Activated CD4-positive, alpha-beta T cell treated with anti-CD3 and anti-CD28 coated beads, Interleukin-2, Interleukin-6, amounts not matched to agents 100 ng/mL and 50 ng/mL, durations not matched to agents 16 hours and 8 hours (primary cell): ENCODE measurements at regions not wholly inside any gene's neighbourhood (a gene's known extent, or its start where the extent isn't known, plus 50 kb on each side); places are given as distances from the start of the nearest gene placed in this dataset.

Source experiments
- DNase-seq: peaks from one replicate; pipeline ENCODE4 v3.0.0-alpha.2; 2020

DNA sequence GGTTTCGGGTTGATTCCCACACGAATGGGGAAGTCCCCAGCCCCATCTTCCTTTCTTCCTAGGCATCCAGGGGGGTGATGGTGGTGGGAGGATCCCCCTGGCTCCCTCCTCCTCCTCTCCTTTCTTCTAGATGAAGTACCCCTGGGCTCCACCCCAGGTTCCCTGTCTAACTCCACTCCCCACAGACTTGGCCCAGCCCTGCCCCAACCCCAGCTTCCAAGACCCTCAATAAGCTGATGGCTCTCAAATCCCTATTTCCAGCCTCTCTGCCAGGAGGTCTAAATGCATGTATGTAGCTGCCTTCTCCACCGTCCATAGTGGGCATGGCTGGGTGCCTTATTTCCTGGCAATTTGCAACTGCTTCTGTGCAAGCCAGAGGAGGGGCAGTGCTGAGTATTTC lies 383.7 kb downstream of the BCL11B start:
- no peak for DNase-seq

GRCh38 chr14:98888927-98889835 lies 382.8 kb downstream of the BCL11B start:
- no peak for DNase-seq

GRCh38 chr14:98889836-98890185 lies 382.2 kb downstream of the BCL11B start:
- no peak for DNase-seq

DNA sequence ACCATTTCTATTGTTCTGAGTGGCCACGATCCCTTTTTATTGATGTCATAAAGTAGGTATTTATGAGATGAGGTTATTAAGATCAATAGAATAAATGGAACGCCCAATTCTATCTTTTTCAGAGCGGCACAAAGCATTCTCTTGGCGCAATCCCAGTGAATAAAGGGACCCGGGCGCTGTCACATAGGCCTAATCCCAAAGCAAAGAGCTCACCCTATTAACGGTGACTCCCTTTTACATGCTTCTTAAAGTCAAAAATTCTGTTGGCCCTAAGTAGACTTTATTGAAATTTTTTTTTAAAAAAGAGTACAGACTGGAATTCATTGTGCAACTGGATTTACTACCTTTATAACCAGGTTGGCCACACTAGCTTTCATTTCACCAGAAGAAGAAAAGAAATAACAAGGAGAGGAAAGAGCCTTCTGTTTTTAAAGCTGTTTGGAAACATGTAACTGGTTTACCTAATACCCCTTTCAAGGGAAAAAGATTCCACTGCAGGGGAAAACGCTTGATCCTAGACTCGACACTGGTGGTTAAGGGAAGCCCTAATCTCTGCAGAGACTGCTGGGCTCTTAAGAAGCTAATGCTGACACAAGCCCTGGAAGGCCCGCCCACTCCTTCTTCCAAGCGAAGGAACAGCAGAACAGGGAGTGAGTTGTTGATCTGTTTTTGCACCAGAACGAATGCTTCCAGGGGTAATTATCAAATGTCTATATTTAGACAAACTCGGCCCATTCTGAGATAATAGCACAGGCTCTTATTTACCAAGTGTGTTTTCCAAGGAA lies 381.2 kb downstream of the BCL11B start:
- DNase-seq: no peak

- DNase-seq: no peak
Measured at GRCh38 chr14:98893675-98894074, 378.3 kb downstream of the BCL11B start.

GRCh38 chr14:98894600-98894999 lies 377.4 kb downstream of the BCL11B start:
- no peak for DNase-seq

DNA sequence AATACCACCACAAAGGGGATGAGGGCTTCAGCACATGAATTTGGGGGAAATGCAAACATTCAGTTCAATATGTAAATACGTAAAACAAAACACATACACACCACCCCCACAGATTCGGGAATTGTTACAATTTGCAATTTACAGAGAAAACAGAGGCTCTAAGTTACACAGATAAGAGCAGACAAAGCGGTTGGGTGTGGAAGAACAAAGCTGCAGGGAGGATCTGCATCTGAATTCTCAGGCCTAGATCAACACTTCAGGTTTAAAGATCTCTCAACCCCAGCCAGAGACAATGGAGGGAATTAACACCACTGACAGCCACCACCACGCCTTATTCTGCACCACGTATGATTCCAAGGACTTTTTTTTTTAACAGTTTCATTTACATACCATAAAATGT lies 375.5 kb downstream of the BCL11B start:
- no peak for DNase-seq

GRCh38 chr14:98897605-98898309 lies 374.2 kb downstream of the BCL11B start:
- no peak for DNase-seq

GRCh38 chr14:98899441-98899840 lies 372.6 kb downstream of the BCL11B start:
- DNase-seq: no peak

- no peak for DNase-seq
Measured at GRCh38 chr14:98900236-98900635, 371.8 kb downstream of the BCL11B start.

GRCh38 chr14:98900798-98901197 lies 371.2 kb downstream of the BCL11B start:
- DNase-seq: no peak

DNA sequence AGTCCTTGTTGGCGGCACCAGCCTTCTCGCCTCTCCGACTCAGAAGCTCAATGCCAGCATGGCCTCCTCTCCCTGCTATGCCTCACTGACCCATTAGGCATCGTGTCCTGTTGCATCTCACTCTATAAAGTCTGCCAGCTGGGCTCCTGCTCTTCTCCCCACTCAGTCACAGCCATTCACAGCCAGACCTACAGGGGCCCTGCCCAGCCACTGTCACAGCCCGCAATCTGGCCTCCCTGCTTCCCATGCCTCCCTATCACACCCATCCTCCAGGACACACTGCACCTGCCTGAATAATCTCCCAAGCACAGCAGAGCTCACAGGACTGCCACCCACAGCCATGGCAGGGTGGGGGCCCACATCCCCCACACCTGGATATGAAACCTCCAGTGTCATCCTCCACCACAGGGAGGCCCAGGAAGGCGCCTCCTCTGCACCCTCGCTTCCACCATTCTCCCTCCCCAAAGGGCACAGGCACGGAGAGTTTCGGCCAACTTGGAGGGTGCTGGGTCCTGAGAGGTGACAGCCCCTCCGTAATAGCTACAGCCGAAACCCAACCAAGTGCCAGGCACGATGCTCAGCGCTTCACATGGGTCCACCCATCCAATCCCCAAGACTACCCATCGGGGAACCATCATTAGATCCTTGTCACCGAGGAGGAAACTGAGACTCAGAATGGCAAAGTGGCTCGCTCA lies 370.3 kb downstream of the BCL11B start:
- no peak for DNase-seq

- no peak for DNase-seq
Measured at GRCh38 chr14:98903371-98903770, 368.6 kb downstream of the BCL11B start.

DNA sequence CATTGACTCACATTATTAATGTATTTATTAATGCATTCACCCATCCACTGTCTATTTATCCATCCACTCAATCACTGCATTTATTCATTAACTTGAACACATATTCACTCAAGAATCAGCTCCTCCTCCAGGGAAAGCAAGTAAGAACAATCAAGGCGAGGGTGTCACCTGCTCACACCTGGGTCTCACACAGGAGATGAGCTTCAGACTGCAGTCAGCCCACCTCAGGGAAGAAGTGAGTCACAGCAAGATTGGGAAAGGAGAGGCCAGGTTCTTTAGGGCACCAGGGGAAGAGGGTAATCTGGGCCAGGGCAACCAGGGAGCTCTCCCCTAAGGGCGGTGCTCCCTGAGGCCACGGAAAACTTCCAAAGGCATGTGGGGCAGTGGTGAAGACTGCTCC lies 367.3 kb downstream of the BCL11B start:
- no peak for DNase-seq

DNA sequence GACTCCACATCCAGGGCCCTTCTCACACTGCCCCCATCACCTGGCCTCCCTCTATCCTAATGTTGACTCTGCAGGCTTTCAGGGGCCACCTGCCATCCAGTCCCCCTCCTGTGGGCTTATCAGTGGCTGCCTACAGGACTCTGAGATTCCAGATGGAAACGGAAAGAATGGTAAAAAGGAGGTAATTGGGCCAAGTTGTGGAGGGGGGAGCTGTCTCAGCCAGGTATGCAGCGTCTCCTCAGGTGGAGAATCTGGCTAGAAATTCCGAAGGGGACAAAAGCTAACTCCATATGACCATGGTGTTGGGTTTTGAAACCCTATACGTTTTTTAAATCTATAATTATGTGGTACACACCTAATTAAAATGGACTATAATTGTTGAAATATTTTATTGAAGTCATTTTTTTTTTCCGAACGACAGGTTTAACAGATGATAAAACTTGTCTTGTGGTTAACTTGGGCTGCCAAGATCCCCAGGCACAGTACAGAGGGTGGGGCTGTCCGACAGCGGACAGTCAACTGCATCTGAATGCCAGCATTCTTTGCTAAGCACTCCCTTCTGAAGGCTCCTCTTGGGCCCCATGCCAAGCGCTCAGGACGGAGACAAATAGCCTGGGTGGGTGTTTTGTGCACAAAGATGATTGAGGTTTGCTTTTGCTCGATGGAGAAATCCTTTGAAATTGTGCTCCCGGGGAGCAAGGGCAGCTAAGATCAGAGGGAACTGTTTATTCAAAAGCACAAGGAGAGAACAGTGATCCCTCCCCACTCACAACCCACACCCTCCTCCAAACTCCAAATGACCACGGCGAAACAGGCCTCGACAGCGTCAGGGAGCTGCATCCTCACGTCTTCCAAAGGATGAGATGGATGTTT lies 365.6 kb downstream of the BCL11B start:
- DNase-seq: no peak

- no peak for DNase-seq
Measured at GRCh38 chr14:98907271-98907670, 364.7 kb downstream of the BCL11B start.

- DNase-seq: no peak
Measured at GRCh38 chr14:98908050-98908449, 363.9 kb downstream of the BCL11B start.

DNA sequence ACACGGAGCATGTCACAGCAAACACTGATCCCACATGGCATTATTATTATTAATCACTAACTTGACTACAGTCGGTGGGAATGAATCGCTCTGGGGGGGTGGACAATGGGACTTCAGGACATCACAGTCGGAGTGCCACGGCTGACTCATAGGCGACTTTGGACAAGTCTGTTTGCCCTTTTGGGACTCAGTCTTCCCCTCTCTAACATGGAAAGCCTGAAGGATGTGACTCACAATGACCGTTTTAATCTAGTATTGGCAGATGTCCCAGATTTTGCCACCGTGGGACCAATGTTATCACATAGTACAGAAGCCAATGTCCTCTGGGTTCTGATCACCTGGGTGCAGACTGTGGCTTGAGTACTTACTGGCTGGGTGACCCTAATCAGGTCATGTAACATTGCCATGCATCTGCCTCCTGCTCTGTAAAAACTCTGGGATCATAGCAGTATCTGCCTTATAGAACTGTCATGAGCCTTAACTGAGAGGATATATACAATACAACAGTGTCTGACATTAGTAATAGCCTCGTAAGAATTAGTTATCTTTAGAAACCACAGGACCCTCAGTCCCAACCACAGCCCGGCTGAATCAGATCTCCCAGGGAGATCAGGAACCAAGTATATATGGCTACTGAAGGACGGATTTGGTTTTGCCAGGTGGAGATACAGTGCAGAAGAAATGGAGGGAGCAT lies 362.6 kb downstream of the BCL11B start:
- DNase-seq: no peak

- DNase-seq: no peak
Measured at GRCh38 chr14:98910061-98910460, 361.9 kb downstream of the BCL11B start.

DNA sequence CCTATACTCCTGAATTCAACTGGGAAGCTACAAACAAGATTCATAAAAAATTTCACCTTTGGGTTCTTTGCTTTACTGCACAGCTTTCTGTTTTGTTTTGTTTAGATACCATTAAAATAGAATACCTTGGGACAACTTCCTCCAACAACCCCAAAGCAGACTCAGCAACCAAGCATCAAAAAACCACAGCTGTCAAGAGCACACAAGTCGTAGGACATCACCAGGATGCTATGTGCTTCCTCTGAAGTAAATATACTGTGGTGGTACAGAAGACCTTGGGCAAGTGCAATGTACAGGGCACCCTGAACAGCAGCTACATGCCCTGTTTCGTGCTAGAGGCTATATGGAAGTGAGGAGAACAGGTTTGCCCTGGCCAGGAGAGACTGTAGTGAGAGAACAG lies 359.3 kb downstream of the BCL11B start:
- no peak for DNase-seq

- DNase-seq: no peak
Measured at GRCh38 chr14:98913967-98914650, 357.9 kb downstream of the BCL11B start.
